GM19395 (cell line): ENCODE measurements at regions not wholly inside any gene's neighbourhood (a gene's known extent, or its start where the extent isn't known, plus 50 kb on each side); places are given as distances from the start of the nearest gene placed in this dataset.
"Not testable (repeated sequence)": the region's sequence is repeated elsewhere in the genome, so short reads cannot be mapped to it uniquely, and the experiment has no call there.

Experiments
- ATAC-seq: cut with Tn5 transposase; IDR thresholded peaks from one replicate; pipeline ENCODE4 v1.9.1; 2021; ENCODE audit warnings: mild to moderate bottlenecking, moderate library complexity; ENCODE audit not compliant: unreplicated experiment

- no peak for ATAC-seq
Measured at GRCh38 chr12:46884362-46884761, 58.6 kb upstream of the SLC38A4 start.

- no peak for ATAC-seq
Measured at GRCh38 chr12:46886541-46887041, 60.8 kb upstream of the SLC38A4 start.

- no peak for ATAC-seq
Measured at GRCh38 chr12:46887870-46888269, 62.1 kb upstream of the SLC38A4 start.

GRCh38 chr12:46888568-46888967 is 62.8 kb upstream of the SLC38A4 start:
- ATAC-seq = no peak

- ATAC-seq = no peak
Measured at GRCh38 chr12:46891306-46891705, 65.5 kb upstream of the SLC38A4 start.

- no peak for ATAC-seq
Measured at GRCh38 chr12:46892034-46892705, 66.4 kb upstream of the SLC38A4 start.

GRCh38 chr12:46892887-46893286 is 67.1 kb upstream of the SLC38A4 start:
- no peak for ATAC-seq

- no peak for ATAC-seq
Measured at GRCh38 chr12:46893434-46893833, 67.6 kb upstream of the SLC38A4 start.

- no peak for ATAC-seq
Measured at GRCh38 chr12:46895726-46896125, 69.9 kb upstream of the SLC38A4 start.

GRCh38 chr12:46896680-46897079 is 70.9 kb upstream of the SLC38A4 start:
- ATAC-seq = no peak

- no peak for ATAC-seq
Measured at GRCh38 chr12:46898152-46898931, 72.5 kb upstream of the SLC38A4 start.

- ATAC-seq = no peak
Measured at GRCh38 chr12:46898989-46899388, 73.2 kb upstream of the SLC38A4 start.

GRCh38 chr12:46900734-46901463 is 75.1 kb upstream of the SLC38A4 start:
- no peak for ATAC-seq

- no peak for ATAC-seq
Measured at GRCh38 chr12:46901464-46902205, 75.8 kb upstream of the SLC38A4 start.

GRCh38 chr12:46903058-46903457 is 77.3 kb upstream of the SLC38A4 start:
- ATAC-seq = no peak

- no peak for ATAC-seq
Measured at GRCh38 chr12:46904406-46905238, 78.8 kb upstream of the SLC38A4 start.

GRCh38 chr12:46905239-46905627 is 79.4 kb upstream of the SLC38A4 start:
- not testable (repeated sequence) for ATAC-seq

- no peak for ATAC-seq
Measured at GRCh38 chr12:46907791-46908190, 82.0 kb upstream of the SLC38A4 start.

- no peak for ATAC-seq
Measured at GRCh38 chr12:46908236-46908935, 82.6 kb upstream of the SLC38A4 start.
